ENCODE measurements at regions not wholly inside any gene's neighbourhood (a gene's known extent, or its start where the extent isn't known, plus 50 kb on each side); places are given as distances from the start of the nearest gene placed in this dataset.
"Not testable (repeated sequence)": the region's sequence is repeated elsewhere in the genome, so short reads cannot be mapped to it uniquely, and the experiment has no call there.

DNA sequence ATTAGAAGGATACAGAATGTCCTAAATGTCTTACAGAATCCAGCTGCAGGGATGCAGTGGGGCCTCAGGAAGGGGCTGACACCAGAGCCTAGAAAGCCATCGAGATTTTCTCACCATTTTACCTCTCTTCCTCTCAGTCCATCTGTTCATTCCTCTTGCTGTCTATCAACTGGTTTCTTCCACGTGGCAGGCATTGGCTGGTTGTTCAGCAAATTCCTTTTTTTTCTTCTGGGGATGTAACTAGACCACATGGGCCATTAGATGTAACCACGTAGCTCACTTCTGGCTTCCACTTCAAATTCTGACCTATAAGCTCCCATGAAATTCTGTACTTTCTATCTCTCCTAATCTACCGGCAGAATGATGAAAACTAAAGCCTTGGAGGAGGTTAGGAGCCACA lies 93.6 kb upstream of the MTAP start:
- no peak for DNase-seq

DNA sequence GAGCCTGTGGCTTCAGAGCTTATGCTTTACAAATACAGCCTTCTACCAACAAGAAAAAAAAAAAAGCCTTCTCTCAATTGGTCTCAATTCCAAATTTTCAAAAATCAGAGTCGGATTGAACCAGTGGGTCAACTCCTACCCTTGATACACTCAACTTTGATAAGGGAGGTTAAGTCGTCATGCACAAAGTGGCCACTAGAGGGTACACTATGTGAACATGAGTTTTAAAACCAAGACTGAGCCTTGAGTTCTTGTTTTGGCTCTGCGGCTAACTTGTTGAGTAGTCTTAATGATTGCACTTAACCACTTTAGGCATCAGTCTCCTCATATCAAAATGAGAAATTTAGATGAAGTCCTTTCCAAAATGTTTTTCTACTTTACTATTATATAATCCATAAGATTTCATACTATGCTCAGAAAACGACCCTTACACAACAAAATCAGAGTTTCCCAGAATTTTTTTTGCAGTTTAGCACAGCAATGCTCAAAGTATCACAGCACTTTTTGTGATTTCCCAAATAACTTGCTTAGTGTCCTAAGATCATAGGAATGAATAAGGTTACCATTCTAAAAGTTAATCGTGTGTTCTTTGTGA lies 92.9 kb upstream of the MTAP start:
- DNase-seq = peak; percentile 2

DNA sequence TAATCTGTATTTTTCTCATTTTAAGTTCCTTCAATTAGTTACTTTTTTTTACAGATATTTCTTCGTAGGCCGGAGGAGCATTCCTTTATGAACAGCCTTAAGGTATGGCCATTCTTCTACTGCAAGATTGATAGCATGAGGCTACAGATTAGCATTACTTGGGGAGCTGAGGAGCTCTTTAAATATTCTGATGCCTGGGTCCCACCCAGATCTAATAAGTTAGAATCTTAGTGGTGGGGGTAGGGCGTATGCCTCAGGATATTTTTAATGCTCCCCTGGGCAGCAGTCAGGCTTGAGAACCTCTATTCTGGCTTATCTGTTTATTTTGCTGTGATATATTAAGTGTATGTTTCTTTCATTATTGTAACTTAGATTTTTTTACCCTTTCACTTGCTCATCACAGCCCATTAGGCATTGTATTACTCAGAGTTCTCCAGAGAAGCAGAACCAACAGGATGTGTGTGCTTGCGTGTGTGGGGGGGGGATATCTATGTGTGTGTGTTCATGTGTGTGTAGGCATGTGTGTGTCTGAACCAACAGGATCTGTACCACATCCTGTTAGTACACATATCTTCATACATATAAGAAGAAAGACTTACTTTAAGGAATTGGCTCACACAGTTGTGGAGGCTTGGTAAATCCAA lies 91.8 kb upstream of the MTAP start:
- no peak for DNase-seq

DNA sequence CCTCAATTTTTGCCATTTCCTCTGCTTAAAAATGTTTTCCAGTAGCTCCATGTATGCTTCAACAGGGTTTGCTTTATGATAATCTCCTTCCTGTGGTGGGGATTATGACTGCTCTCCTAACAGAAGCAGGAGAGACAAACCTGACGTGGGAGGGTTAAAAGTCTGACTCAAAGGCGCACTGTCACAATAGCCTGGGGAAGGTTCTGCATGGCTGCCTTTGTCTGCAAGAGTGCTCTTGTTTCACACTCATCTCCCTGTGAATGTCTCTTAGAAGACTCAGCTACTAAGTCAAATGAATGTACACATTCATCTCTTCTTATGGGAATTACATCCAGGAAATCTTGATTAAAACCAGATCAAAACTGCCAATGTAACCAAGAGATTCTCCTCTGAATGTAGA lies 90.9 kb upstream of the MTAP start:
- no peak for DNase-seq

DNA sequence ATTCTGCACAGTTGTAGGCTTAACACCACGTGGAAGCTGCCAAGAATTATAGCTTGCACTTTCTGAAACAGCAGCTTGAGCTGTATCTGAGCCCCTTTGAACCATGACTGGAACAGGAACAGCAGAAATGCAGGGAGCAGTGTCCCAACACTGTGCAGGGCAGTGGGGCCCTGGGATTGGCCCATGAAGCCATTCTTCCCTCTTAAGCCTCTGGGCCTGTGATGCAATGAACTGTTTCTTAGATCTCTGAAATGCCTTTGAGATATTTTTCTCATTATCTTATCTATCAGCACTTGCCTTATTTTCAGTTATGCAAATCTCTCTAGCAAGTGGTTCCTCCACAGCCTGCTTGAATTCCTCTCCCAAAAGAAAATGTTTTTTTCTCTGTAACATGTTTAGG lies 87.0 kb upstream of the MTAP start:
- DNase-seq = no peak

DNA sequence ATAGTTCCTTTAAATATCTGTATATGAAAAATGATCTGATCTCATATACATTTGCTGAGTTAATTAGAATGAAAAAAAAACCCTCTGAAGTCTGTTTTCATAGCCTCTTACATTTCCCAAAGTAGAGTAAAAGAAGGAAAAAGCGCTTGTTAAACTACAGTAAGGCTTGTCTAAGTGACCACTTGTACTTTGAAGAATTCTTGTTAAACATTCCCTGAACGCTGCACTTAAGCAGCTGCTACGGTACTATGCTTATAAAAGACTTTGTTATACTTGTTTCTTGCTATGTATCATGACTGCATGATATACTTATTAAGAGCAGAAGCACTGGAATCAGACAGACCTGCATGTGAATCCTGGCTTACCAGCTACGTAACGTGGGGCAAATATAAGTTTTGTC lies 81.7 kb upstream of the MTAP start:
- no peak for DNase-seq

DNA sequence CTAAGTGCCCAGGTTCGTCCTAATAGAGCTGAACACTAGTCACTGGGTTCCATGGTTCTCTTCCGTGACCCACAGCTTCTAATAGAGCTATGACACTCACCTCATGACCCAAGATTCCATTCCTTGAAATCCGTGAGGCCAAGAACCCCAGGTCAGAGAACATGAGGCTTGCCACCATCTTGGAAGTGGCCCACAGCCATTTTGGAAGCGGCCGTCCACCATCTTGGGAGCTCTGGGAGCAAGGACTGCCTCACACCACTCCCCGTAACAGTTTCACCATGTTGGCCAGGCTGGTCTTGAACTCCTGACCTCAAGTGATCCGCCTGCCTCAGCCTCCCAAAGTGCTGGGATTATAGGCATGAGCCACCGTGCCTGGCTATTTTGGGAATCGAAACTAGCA lies 75.0 kb upstream of the MTAP start:
- DNase-seq = not testable (repeated sequence)

DNA sequence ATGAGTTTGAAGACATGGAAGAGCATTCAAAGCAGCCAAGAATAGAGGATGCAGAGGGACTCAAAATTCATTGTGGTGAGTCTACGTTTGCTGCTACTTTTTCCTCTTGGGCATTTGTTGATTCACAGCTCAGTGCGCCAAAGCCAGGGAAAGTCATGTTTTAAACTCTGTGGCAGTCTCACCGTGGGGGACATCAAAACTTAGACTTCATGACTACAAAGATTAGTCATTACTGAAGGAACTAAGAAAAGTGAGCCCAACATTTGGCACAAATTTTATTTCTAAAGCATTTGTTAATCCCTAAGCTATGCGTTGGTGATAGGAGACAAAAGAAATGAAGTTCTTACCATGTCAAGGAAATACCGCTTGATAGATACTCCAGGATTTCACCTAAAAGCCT lies 73.7 kb upstream of the MTAP start:
- no peak for DNase-seq

DNA sequence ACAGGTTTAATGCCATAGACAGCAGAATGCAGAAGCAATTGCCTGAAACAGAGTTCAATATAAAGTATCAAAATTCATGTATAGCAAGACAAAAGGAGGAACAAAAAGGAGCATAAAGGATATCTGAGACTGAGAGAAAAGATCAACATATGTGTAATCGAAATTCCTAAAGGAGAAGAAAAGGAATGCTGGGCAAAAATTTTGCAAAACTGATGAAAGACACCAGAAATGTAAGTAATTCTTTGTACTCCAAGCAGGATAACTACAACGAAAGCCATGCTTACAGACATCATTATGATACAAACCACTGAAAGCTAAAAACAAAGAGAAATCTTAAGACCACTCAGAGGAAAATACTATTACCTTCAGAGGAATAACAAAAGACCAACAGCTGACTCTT lies 72.8 kb upstream of the MTAP start:
- DNase-seq = no peak

DNA sequence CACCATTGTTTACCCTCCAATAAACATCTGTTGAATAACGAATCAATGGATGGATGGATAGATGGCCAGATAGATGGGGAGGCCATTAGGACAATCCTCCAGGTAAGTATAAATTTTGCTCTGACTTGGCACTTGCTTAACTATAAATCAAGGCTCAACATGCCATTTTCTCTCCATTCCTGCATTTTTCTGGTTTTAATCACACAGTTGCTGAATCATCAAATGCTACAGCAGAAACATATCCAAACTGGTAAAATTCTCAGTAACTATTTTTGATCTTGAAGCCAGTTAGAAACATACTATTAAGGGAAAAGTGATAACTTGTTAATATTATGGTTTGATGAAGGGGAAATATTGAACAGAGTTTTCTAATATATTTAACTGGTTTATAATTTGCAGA lies 71.5 kb upstream of the MTAP start:
- no peak for DNase-seq

DNA sequence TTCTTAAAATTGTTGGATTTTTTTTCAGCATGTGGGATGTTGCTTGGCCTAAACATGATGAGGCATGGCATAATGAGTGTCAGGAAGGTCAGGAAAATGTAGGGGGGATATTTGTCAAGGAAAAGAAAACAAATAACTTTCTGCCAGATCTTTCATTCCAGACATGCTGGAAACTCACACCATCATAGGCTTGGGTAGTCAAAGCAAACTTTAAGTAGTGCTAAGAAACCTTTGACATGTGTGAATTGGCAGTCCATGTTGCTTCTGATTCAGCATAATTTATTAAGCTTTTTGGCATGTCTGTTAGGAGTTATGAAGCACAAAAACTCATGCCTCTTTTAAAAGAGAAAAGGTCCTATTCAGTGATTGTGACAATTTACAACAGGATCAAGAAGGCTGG lies 61.3 kb upstream of the MTAP start:
- DNase-seq = no peak

DNA sequence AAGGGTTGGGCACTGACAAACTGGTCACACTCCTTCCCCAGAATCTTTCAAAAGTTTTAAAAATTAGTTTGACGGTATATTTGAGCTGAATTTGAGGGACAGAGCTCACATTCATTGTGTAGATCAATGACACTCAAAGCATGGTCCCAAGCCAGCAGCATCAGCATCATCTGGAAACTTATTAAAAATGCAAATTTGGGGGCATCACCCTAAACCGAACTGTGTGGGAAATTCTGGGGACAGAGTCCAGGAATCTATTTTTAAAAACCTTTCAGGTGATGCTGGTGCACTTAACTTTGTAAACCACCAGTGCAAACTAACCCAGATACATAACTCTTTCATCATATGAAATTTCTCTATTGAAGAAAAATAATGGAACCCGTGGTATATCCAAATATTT lies 58.1 kb upstream of the MTAP start:
- no peak for DNase-seq

DNA sequence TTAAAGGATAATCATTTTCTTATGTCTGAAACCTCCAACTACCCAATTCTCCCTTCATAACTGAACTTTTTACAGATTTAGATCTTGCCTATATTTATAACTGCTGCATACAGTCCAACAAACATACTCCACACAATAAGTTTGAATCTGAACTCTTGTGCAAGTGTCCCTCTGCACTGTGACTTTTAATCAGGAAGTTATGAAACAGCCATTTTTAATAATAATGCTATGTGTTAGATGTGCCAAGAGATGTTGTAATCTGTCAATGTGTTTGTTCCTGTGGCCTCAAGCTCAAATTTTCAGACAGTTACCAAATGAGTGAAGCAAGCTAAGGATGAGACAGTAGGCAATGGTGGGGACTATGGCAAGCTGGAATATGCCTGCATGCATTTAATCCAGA lies 57.6 kb upstream of the MTAP start:
- no peak for DNase-seq

DNA sequence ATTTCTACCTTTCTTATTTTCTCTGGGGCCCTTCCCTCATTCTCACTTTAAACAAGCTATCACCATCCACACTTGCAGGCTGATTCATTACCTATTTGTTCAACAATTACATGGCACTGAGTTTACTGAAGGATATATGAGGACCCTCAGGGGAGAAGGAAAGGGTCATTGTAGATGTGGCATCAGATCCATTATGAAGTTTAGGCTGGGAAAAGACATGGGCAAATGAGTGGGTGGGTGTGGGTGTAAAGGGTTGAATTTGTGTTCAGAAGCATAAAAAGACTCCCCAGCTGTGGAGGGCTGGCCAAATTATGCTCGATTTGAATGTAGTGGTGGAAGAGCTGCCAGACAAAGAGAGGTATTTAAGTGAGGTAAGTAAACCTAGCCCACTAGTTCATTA lies 55.9 kb upstream of the MTAP start:
- DNase-seq = no peak

DNA sequence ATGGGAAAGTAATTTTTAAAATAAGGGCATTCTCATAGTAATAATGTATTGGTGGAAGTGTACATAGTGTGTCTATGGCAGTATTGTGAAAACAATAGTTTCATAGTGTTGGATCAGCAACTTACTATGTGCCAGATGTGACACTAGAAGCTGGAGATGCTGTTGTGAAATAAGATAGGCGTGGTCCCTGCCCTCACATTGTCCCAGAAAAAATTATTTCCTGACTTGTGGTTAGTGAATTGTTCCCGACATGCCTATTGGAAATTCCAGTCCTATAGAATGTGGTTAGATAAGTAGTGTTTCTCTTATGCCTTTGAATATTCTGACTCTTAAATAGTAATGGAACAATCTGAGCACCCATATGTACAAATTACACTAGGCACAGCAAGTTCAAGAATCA lies 55.3 kb upstream of the MTAP start:
- DNase-seq = no peak

DNA sequence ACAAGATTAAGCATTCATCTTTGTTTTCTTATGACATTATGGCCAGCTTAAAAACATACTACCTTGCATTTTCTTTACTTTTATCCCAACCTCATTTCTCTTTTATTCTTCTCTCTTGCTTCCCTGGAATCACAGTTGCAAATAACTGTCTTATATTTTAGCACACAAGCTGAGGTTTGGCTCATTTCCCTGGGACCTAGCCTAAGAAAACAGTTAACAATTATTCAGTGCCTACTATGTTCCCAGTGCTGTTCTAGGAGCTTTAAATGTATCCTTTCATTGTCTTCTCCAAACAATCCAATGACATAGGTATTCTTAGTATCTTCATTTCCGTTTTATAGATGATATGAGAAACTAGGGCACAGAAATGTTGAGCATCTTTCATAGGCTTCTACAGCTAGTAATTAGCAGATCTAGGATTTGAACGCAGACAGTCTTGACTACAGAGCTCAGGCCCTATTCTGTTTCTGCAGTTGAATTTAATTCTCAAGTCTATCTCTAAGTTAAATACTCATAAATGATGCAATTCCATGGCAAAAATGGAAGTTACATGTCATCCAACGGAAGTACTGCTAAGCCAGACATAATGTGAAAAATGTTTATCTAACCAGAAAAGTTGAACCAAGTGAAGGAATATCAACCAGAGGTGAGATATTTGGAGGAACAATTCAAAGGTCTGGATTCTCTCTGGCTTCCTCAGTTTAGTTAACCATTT lies 52.3 kb upstream of the MTAP start:
- DNase-seq = no peak

DNA sequence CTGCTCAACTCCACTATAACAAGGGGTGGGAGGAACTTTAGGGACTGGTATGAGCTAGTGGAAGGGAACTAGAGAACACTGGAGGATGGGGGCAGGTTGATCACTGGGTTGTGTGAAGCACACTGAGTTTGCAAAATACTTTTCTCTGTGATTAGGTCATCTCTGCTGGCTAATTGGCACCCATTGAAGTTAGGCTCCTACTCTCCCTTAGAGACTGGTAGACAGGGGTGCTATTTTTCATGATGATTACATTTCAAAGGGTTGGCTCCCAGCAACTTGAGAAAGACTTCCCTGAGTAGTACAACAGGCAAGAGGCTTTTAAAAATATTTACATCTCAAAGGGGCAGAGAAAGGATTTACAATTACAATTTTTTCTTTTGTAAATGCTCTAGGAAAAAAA lies 50.4 kb upstream of the MTAP start:
- no peak for DNase-seq
